ENCODE measurements at regions not wholly inside any gene's neighbourhood (a gene's known extent, or its start where the extent isn't known, plus 50 kb on each side); places are given as distances from the start of the nearest gene placed in this dataset.

- Histone ChIP-seq H3K4me3 (no peak overlapping the region), H3K27ac (no peak overlapping the region), H3K9me3 (no peaks in the 10 kb centered on the region), H3K27me3 (no peaks in the 10 kb centered on the region), H3K36me3 (no peaks in the 10 kb centered on the region), H3K4me1 (no peaks in the 10 kb centered on the region)
- in situ Hi-C loops (cut with MboI; ENCODE audit: low pct_ligation_motif_present in 1 of 4, low pct_unique_long_range_greater_than_20kb in 1 of 4, low sequenced_read_pairs in 3 of 4) = no loop called here
- no peak for DNase-seq
- 80 to 84% methylated on average over 2 of the region's 2 CpGs for WGBS, 2 donors (ENCODE audit: low coverage in 1 of 2)
- TF ChIP-seq CTCF (IDR thresholded peaks at IDR 0.05) (no peak), POLR2A (IDR thresholded peaks at IDR 0.05) (no peak), POLR2AphosphoS5 (IDR thresholded peaks at IDR 0.05) (no peak), EP300 (IDR thresholded peaks at IDR 0.05; ENCODE audit: low read depth) (no peak)
- intact Hi-C loops (cut with DNase I; ENCODE audit: low total_unique reads) = no loop called here
Measured at GRCh38 chr5:93092349-93093105, 488.5 kb downstream of the NR2F1-AS1 start.

- intact Hi-C loops (cut with DNase I; ENCODE audit: low total_unique reads) (no loop called here), in situ Hi-C loops (cut with MboI; ENCODE audit: low pct_ligation_motif_present in 1 of 4, low pct_unique_long_range_greater_than_20kb in 1 of 4, low sequenced_read_pairs in 3 of 4) (no loop called here)
Measured at GRCh38 chr5:93090698-93091097, 490.3 kb downstream of the NR2F1-AS1 start.

GRCh38 chr5:93088592-93089389 lies 492.2 kb downstream of the NR2F1-AS1 start:
- Histone ChIP-seq H3K4me1 (no peaks in the 10 kb centered on the region), H3K9me3 (no peaks in the 10 kb centered on the region), H3K36me3 (no peaks in the 10 kb centered on the region), H3K27ac (no peak overlapping the region), H3K27me3 (no peaks in the 10 kb centered on the region), H3K4me3 (no peak overlapping the region)
- in situ Hi-C loops (cut with MboI; ENCODE audit: low pct_ligation_motif_present in 1 of 4, low pct_unique_long_range_greater_than_20kb in 1 of 4, low sequenced_read_pairs in 3 of 4) = no loop called here
- WGBS, 2 donors (ENCODE audit: low coverage in 1 of 2) = 66 to 71% methylated on average over 7 of the region's 7 CpGs
- intact Hi-C loops (cut with DNase I; ENCODE audit: low total_unique reads) = no loop called here
- no peak for DNase-seq
- TF ChIP-seq POLR2A (IDR thresholded peaks at IDR 0.05) = no peak
- TF ChIP-seq CTCF (IDR thresholded peaks at IDR 0.05) = no peak
- TF ChIP-seq EP300 (IDR thresholded peaks at IDR 0.05; ENCODE audit: low read depth) = no peak
- TF ChIP-seq POLR2AphosphoS5 (IDR thresholded peaks at IDR 0.05) = no peak

More at GRCh38 chr5:93090698-93091097, 490.3 kb downstream of the NR2F1-AS1 start:
- H3K9me3 ChIP-seq = no peaks in the 10 kb centered on the region
- H3K4me1 ChIP-seq = no peaks in the 10 kb centered on the region
- H3K36me3 ChIP-seq = no peaks in the 10 kb centered on the region
- DNase-seq = no peak
- WGBS, 2 donors (ENCODE audit: low coverage in 1 of 2) = 48 to 64% methylated on average over 3 to 5 of the region's 5 CpGs
- H3K4me3 ChIP-seq = no peak overlapping the region
- no peaks in the 10 kb centered on the region for H3K27me3 ChIP-seq
- no peak overlapping the region for H3K27ac ChIP-seq
- TF ChIP-seq CTCF (IDR thresholded peaks at IDR 0.05) = no peak
- TF ChIP-seq POLR2AphosphoS5 (IDR thresholded peaks at IDR 0.05) = no peak
- TF ChIP-seq POLR2A (IDR thresholded peaks at IDR 0.05) = no peak
- no peak for TF ChIP-seq EP300 (IDR thresholded peaks at IDR 0.05; ENCODE audit: low read depth)

- H3K4me3 ChIP-seq = no peak overlapping the region
- H3K27ac ChIP-seq = no peak overlapping the region
- in situ Hi-C loops (cut with MboI; ENCODE audit: low pct_ligation_motif_present in 1 of 4, low pct_unique_long_range_greater_than_20kb in 1 of 4, low sequenced_read_pairs in 3 of 4) = no loop called here
- H3K36me3 ChIP-seq = no peaks in the 10 kb centered on the region
- intact Hi-C loops (cut with DNase I; ENCODE audit: low total_unique reads) = no loop called here
- no peak for TF ChIP-seq POLR2AphosphoS5 (IDR thresholded peaks at IDR 0.05)
- no peak for TF ChIP-seq EP300 (IDR thresholded peaks at IDR 0.05; ENCODE audit: low read depth)
- no peak for TF ChIP-seq POLR2A (IDR thresholded peaks at IDR 0.05)
- no peak for TF ChIP-seq CTCF (IDR thresholded peaks at IDR 0.05)
- WGBS, 2 donors (ENCODE audit: low coverage in 1 of 2) = 79 to 80% methylated on average over 1 to 3 of the region's 3 CpGs
- H3K4me1 ChIP-seq = no peaks in the 10 kb centered on the region
- DNase-seq = no peak
- no peaks in the 10 kb centered on the region for H3K27me3 ChIP-seq
- no peaks in the 10 kb centered on the region for H3K9me3 ChIP-seq
Measured at GRCh38 chr5:93087326-93087725, 493.7 kb downstream of the NR2F1-AS1 start.
